HG03460 (cell line): ENCODE measurements at regions not wholly inside any gene's neighbourhood (a gene's known extent, or its start where the extent isn't known, plus 50 kb on each side); places are given as distances from the start of the nearest gene placed in this dataset.

Experiments used
- ATAC-seq: cut with Tn5 transposase; IDR thresholded peaks from one replicate; pipeline ENCODE4 v1.9.1; 2021; ENCODE audit not compliant: unreplicated experiment

GRCh38 chr15:70158309-70159000 is 60.7 kb upstream of the TLE3 start:
- ATAC-seq: no peak

- no peak for ATAC-seq
These were observed 59.1 kb upstream of the TLE3 start for GRCh38 chr15:70156671-70157271.

- no peak for ATAC-seq
These were observed 57.1 kb upstream of the TLE3 start for GRCh38 chr15:70154718-70155347.

GRCh38 chr15:70153921-70154717 is 56.4 kb upstream of the TLE3 start:
- ATAC-seq: no peak

- no peak for ATAC-seq
These were observed 54.4 kb upstream of the TLE3 start for GRCh38 chr15:70152070-70152480.

- ATAC-seq: no peak
These were observed 53.7 kb upstream of the TLE3 start for GRCh38 chr15:70151462-70151861.

- no peak for ATAC-seq
These were observed 53.3 kb upstream of the TLE3 start for GRCh38 chr15:70151003-70151402.

- ATAC-seq: no peak
These were observed 52.7 kb upstream of the TLE3 start for GRCh38 chr15:70150405-70150747.

- no peak for ATAC-seq
These were observed 52.1 kb upstream of the TLE3 start for GRCh38 chr15:70149667-70150404.

GRCh38 chr15:70147778-70148177 is 50.1 kb upstream of the TLE3 start:
- ATAC-seq: no peak
